HCT116 (cell line): ENCODE measurements at regions not wholly inside any gene's neighbourhood (a gene's known extent, or its start where the extent isn't known, plus 50 kb on each side); places are given as distances from the start of the nearest gene placed in this dataset.

Experiments
- ATF3 ChIP-seq: IDR thresholded peaks from 2 replicates; pipeline ENCODE4 v1.6.1; 2012
- CEBPB ChIP-seq: IDR thresholded peaks from 2 replicates; pipeline ENCODE4 v1.6.1; 2012; ENCODE audit warnings: low read depth
- CTCF ChIP-seq, 3 experiments: fragments of 200-600 bp in 1 of 3; sonication (generic) in 1 of 3; IDR thresholded peaks in 2 of 3; conservative IDR thresholded peaks in 1 of 3; 2 replicates each; pipeline ENCODE4 v1.5.1; 2012 to 2017; ENCODE audit warnings: low read depth in 2 of 3, low read length in 2 of 3, antibody characterized with exemption in 1 of 3, borderline replicate concordance in 1 of 3, control low read depth in 1 of 3, mild to moderate bottlenecking in 1 of 3, mixed read lengths in 1 of 3, mixed run types in 1 of 3, moderate library complexity in 1 of 3; ENCODE audit not compliant: insufficient read depth in 1 of 3
- EGR1 ChIP-seq: IDR thresholded peaks from 2 replicates; pipeline ENCODE4 v1.6.1; 2012; ENCODE audit warnings: low read depth
- JUND ChIP-seq: IDR thresholded peaks from 2 replicates; pipeline ENCODE4 v1.6.1; 2012
- MAX ChIP-seq: IDR thresholded peaks from 2 replicates; pipeline ENCODE4 v1.6.1; 2012
- POLR2A ChIP-seq: IDR thresholded peaks from 2 replicates; pipeline ENCODE4 v1.7.0; 2011; ENCODE audit warnings: borderline replicate concordance; ENCODE audit not compliant: insufficient read depth, insufficient read length; ENCODE audit errors: extremely low read depth
- POLR2AphosphoS5 ChIP-seq: IDR thresholded peaks from 2 replicates; pipeline ENCODE4 v1.6.1; 2011; ENCODE audit warnings: mild to moderate bottlenecking, low read depth, low read length, moderate library complexity
- RAD21 ChIP-seq: IDR thresholded peaks from 2 replicates; pipeline ENCODE4 v1.6.1; 2012; ENCODE audit warnings: low read depth, mild to moderate bottlenecking
- REST ChIP-seq: IDR thresholded peaks from 2 replicates; pipeline ENCODE4 v1.6.1; 2012; ENCODE audit warnings: low read depth
- TCF7L2 ChIP-seq: IDR thresholded peaks from 2 replicates; pipeline ENCODE4 v1.7.0; 2011; ENCODE audit warnings: borderline replicate concordance, inconsistent platforms; ENCODE audit not compliant: insufficient read depth, insufficient read length; ENCODE audit errors: extremely low read depth
- YY1 ChIP-seq: IDR thresholded peaks from 2 replicates; pipeline ENCODE4 v1.6.1; 2011; ENCODE audit warnings: low read length, low read depth, moderate library complexity, mild to moderate bottlenecking; ENCODE audit not compliant: insufficient replicate concordance; ENCODE audit errors: extremely low read depth
- ZFX ChIP-seq: fragments of 450-650 bp; IDR thresholded peaks from 2 replicates; pipeline ENCODE4 v1.6.1; 2017

GRCh38 chr3:67302489-67302888, 304.4 kb downstream of the KBTBD8 start:
- TF ChIP-seq CTCF (IDR thresholded peaks at IDR 0.05 in 2 of 3, conservative IDR thresholded peaks at IDR 0.05 in 1 of 3; ENCODE audit: borderline replicate concordance in 1 of 3, insufficient read depth in 1 of 3, low read depth in 2 of 3, low read length in 2 of 3) (no peak), YY1 (no peak), POLR2A (no peak), REST (no peak), RAD21 (no peak), MAX (no peak), CEBPB (no peak), ZFX (no peak), TCF7L2 (no peak), EGR1 (no peak), POLR2AphosphoS5 (no peak), JUND (no peak), ATF3 (no peak)
